Peyer's patch (tissue), 4 donors: ENCODE measurements at regions not wholly inside any gene's neighbourhood (a gene's known extent, or its start where the extent isn't known, plus 50 kb on each side); places are given as distances from the start of the nearest gene placed in this dataset.

Source experiments
- DNase-seq, 3 donors: peaks; one replicate each; pipeline ENCODE4 v3.0.0-alpha.2; 2017 to 2019
- H3K27ac ChIP-seq, 4 donors: fragments of 200-600 bp; sonication (generic); one replicate each; pipeline ENCODE4 v1.5.1; 2016 to 2019
- H3K27me3 ChIP-seq, 2 donors: fragments of 200-600 bp; sonication (generic); one replicate each; pipeline ENCODE4 v1.5.1; 2019
- H3K36me3 ChIP-seq, 3 donors: fragments of 200-600 bp; sonication (generic); one replicate each; pipeline ENCODE4 v1.5.1; 2016 to 2019
- H3K4me1 ChIP-seq, 4 donors: fragments of 200-600 bp; sonication (generic); one replicate each; pipeline ENCODE4 v1.5.1; 2016 to 2019
- H3K4me3 ChIP-seq, 4 donors: fragments of 200-600 bp; sonication (generic); 1 replicate in 3 of 4; 2 replicates in 1 of 4; pipeline ENCODE4 v1.5.1; 2016 to 2019; ENCODE audit warnings: mild to moderate bottlenecking in 1 of 4
- H3K9me3 ChIP-seq, 4 donors: fragments of 200-600 bp; sonication (generic); one replicate each; pipeline ENCODE4 v1.5.1; 2016 to 2019; ENCODE audit warnings: mild to moderate bottlenecking in 1 of 4
- POLR2A ChIP-seq, 2 donors: fragments of 450-650 bp; IDR thresholded peaks; one replicate each; pipeline ENCODE4 v1.5.1; 2017; ENCODE audit warnings: antibody characterized with exemption in 2 of 2, mild to moderate bottlenecking in 2 of 2, moderate library complexity in 2 of 2
- TF ChIP-seq, protein P1 (sequence below), 6 experiments: fragments of 450-650 bp in 4 of 6; fragments of 200-600 bp in 2 of 6; sonication (generic) in 1 of 6; IDR thresholded peaks; one replicate each; pipeline ENCODE4 v1.5.1; 2017 to 2019; ENCODE audit warnings: antibody characterized with exemption in 6 of 6, mild to moderate bottlenecking in 3 of 6, moderate library complexity in 1 of 6

DNA sequence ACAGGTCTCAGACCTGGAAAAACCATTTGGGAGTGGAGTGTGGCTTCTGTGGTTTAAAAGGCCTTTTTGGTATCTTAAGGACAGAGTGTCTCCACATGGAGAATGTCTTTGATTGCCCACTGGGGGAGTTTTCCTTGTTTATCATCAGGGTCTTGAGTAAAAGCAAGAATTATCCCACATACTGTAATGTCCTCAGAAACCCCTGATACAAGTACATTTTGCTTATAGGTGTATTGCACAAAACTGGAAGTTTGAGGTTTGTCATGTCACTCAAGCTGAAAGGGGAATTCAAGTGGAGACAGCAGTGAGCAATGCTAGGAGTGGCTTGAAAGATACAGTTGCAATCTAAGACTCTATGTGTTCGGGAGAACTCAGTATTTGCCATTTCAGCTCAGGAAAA lies 62.7 kb upstream of the GRAMD2B start:
- no peak for DNase-seq
- H3K4me3 ChIP-seq, result no peak overlapping the region
- H3K9me3 ChIP-seq, result no peaks in the 10 kb centered on the region
- peaks cover 0 to 22% (median 1%) of the 10 kb centered on the region in 4 donors for H3K4me1 ChIP-seq
- no peaks in the 10 kb centered on the region for H3K36me3 ChIP-seq
- H3K27ac ChIP-seq, result no peak overlapping the region
- no peak for TF ChIP-seq POLR2A (IDR thresholded peaks at IDR 0.05)
- TF ChIP-seq, protein P1, sequence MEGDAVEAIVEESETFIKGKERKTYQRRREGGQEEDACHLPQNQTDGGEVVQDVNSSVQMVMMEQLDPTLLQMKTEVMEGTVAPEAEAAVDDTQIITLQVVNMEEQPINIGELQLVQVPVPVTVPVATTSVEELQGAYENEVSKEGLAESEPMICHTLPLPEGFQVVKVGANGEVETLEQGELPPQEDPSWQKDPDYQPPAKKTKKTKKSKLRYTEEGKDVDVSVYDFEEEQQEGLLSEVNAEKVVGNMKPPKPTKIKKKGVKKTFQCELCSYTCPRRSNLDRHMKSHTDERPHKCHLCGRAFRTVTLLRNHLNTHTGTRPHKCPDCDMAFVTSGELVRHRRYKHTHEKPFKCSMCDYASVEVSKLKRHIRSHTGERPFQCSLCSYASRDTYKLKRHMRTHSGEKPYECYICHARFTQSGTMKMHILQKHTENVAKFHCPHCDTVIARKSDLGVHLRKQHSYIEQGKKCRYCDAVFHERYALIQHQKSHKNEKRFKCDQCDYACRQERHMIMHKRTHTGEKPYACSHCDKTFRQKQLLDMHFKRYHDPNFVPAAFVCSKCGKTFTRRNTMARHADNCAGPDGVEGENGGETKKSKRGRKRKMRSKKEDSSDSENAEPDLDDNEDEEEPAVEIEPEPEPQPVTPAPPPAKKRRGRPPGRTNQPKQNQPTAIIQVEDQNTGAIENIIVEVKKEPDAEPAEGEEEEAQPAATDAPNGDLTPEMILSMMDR (IDR thresholded peaks at IDR 0.05), result no peak
- no peaks in the 10 kb centered on the region for H3K27me3 ChIP-seq

DNA sequence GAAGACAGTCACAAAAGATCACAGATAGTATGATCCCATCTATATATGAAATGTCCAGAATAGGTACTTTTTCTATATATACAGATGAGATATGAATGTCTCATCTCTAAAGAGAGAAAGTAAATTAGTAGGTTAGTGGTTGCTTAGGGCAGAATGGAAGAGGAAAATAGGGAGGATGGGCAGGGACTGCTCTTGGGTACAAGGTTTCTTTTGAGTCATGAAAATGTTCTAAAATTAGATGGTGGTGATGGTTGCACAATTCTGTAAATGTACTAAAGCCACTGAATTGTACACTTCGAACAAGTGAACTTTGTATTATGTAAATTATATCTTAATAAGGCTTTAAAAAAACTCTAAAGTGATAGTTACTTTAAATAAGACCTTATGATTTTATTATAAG lies 59.6 kb upstream of the GRAMD2B start:
- DNase-seq, result no peak
- Histone ChIP-seq H3K4me1 (peaks cover 0 to 14% (median 0%) of the 10 kb centered on the region in 4 donors), H3K36me3 (no peaks in the 10 kb centered on the region), H3K4me3 (no peak overlapping the region), H3K27me3 (no peaks in the 10 kb centered on the region), H3K27ac (peak overlapping the region in 1 of 4 donors; percentile 53), H3K9me3 (no peaks in the 10 kb centered on the region)
- no peak for TF ChIP-seq POLR2A (IDR thresholded peaks at IDR 0.05)
- TF ChIP-seq, protein P1 (IDR thresholded peaks at IDR 0.05), result no peak

DNA sequence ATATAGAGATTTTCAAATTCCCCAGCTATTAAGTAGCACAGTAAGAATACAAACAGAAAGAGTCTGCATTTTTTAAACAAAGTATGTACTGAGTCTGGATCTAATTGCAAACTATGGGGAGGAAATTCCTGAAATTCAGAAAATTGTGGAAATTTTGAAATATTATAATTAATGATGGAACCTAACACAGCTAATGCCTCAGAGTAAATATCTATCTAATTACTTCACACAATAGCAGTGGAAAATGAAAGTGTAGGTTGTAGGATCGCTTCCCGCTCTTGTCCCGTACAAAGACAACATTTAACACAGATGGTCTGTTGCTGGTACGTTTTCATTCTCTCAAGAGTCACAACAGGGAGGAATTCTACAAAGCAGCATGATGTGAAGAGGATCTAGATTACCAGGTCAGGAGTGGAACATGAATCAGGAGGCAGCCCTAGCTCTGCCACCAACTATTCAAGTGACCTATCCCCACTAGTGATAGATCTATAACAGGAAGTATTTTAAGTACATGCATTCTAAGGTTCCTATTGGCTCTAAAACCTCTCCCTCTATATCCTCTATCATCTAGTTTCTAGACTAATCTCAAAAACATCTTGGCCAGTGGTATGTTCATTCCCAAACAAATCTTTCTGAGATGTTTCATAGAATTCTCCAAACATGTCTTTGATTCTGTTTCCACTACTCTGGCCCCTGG lies 58.9 kb upstream of the GRAMD2B start:
- TF ChIP-seq, protein P1 (IDR thresholded peaks at IDR 0.05), result no peak
- no peak for TF ChIP-seq POLR2A (IDR thresholded peaks at IDR 0.05)
- no peaks in the 10 kb centered on the region for H3K36me3 ChIP-seq
- no peaks in the 10 kb centered on the region for H3K27me3 ChIP-seq
- no peak overlapping the region for H3K4me3 ChIP-seq
- no peaks in the 10 kb centered on the region for H3K9me3 ChIP-seq
- no peak for DNase-seq
- H3K27ac ChIP-seq, result peak overlapping the region in 1 of 4 donors; percentile 33
- peaks cover 0 to 14% (median 0%) of the 10 kb centered on the region in 4 donors for H3K4me1 ChIP-seq

DNA sequence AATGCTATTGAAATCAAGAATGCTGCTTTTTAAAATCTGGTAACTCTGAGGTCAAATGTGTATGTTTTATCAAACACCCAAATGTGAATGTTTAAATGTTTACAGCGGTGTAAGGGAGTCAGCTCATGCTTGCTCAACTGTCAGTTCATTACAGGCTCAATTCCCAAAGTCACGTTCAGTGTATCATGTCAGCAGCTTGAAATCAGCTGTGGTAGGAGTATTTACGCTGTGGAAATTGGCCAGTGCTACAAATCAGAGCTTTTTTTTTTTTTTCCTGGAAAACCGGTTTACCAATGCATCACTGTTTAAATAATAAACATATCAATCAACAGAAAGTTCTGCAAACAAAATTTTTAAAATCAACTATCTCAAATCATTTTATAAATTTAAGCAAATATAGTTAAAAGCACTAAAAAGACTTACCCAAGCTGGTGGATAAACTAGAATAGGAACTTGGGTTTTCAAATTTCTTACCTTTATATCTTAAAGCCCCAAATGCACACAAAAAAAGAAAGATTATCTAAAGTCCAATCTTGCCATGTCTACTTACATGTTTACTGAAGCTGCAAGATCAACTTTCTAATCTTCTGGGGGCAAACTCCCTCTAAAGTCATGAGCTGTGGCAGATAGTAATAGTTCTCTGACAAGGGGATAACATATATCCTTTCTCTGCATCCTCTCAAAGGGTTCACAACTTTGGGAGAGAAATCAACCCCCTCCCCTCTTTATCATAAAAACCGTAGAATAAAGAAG lies 57.6 kb upstream of the GRAMD2B start:
- H3K27ac ChIP-seq, result no peak overlapping the region

DNA sequence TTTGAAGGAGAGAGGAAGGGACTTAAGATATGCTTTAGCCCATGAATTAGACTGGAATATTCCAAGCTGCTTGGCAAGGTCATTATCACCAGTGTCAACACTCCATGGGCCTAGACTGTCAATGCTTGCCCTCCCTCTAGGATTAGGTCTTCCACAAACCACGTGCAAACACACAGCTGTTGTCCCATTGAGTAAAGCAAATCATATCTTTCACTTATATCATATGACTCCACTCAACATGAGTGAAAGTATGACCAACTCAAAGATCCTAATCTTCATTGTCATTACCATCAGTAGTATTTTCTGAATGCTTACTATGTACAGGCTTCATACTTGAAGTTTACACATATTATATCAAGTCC lies 57.0 kb upstream of the GRAMD2B start:
- no peak overlapping the region for H3K27ac ChIP-seq
- no peaks in the 10 kb centered on the region for H3K9me3 ChIP-seq
- H3K27me3 ChIP-seq, result no peaks in the 10 kb centered on the region
- no peak overlapping the region for H3K4me3 ChIP-seq
- peaks cover 0 to 25% (median 0%) of the 10 kb centered on the region in 4 donors for H3K4me1 ChIP-seq
- no peak for TF ChIP-seq POLR2A (IDR thresholded peaks at IDR 0.05)
- TF ChIP-seq, protein P1 (IDR thresholded peaks at IDR 0.05), result no peak
- DNase-seq, result no peak
- no peaks in the 10 kb centered on the region for H3K36me3 ChIP-seq

More for the DNA sequence above, 57.6 kb upstream of the GRAMD2B start:
- Histone ChIP-seq H3K4me3 (no peak overlapping the region), H3K27me3 (no peaks in the 10 kb centered on the region), H3K36me3 (no peaks in the 10 kb centered on the region), H3K9me3 (no peaks in the 10 kb centered on the region), H3K4me1 (peaks cover 0 to 24% (median 0%) of the 10 kb centered on the region in 4 donors)
- no peak for DNase-seq
- TF ChIP-seq, protein P1 (IDR thresholded peaks at IDR 0.05), result no peak
- no peak for TF ChIP-seq POLR2A (IDR thresholded peaks at IDR 0.05)
